Gastrocnemius medialis (tissue), 4 donors: ENCODE measurements at regions not wholly inside any gene's neighbourhood (a gene's known extent, or its start where the extent isn't known, plus 50 kb on each side); places are given as distances from the start of the nearest gene placed in this dataset.

ENCODE experiments used
- ATAC-seq, 2 donors: fragments of 150-250 bp; one replicate each; pipeline ENCODE4 v1.9.1; 2016
- DNase-seq, 2 donors: peaks; one replicate each; pipeline ENCODE4 v3.0.0-alpha.2; 2019
- H3K27ac ChIP-seq, 4 donors: fragments of 200-600 bp; sonication (generic); 1 replicate in 1 of 4; 2 replicates in 3 of 4; pipeline ENCODE4 v1.5.1; 2016 to 2018; ENCODE audit warnings: mild to moderate bottlenecking in 2 of 4, moderate library complexity in 1 of 4
- H3K27me3 ChIP-seq, 3 donors: fragments of 200-600 bp; sonication (generic) in 2 of 3; 1 replicate in 1 of 3; 2 replicates in 2 of 3; pipeline versions ENCODE4 v1.5.1 to v1.6.0; 2016 to 2019; ENCODE audit warnings: mild to moderate bottlenecking in 1 of 3, moderate library complexity in 1 of 3
- H3K36me3 ChIP-seq, 2 donors: fragments of 200-600 bp; sonication (generic) in 1 of 2; one replicate each; pipeline ENCODE4 v1.5.1; 2017 to 2018
- H3K4me1 ChIP-seq, 2 donors: fragments of 200-600 bp; sonication (generic) in 1 of 2; one replicate each; pipeline ENCODE4 v1.5.1; 2016 to 2017; ENCODE audit warnings: mild to moderate bottlenecking in 2 of 2
- H3K4me3 ChIP-seq, 4 donors: fragments of 200-600 bp; sonication (generic) in 3 of 4; 1 replicate in 1 of 4; 2 replicates in 3 of 4; pipeline ENCODE4 v1.5.1; 2016 to 2019; ENCODE audit warnings: mild to moderate bottlenecking in 2 of 4
- H3K9me3 ChIP-seq, 3 donors: fragments of 200-600 bp; sonication (generic) in 2 of 3; 1 replicate in 1 of 3; 2 replicates in 2 of 3; pipeline ENCODE4 v1.5.1; 2016 to 2019
- CTCF ChIP-seq, 5 experiments: fragments of 450-650 bp in 3 of 5; fragments of 200-600 bp in 2 of 5; sonication (generic) in 2 of 5; IDR thresholded peaks in 4 of 5; conservative IDR thresholded peaks in 1 of 5; 1 replicate in 4 of 5; 2 replicates in 1 of 5; pipeline ENCODE4 v1.5.1; 2016 to 2019; ENCODE audit warnings: antibody characterized with exemption in 5 of 5, mild to moderate bottlenecking in 3 of 5, moderate library complexity in 3 of 5
- POLR2A ChIP-seq, 2 donors: fragments of 450-650 bp; IDR thresholded peaks; one replicate each; pipeline ENCODE4 v1.6.1; 2017; ENCODE audit warnings: antibody characterized with exemption in 2 of 2, mild to moderate bottlenecking in 2 of 2, moderate library complexity in 2 of 2
- in situ Hi-C, 4 donors: fragments of 200-750 bp; cut with MboI; loops; one replicate each; pipeline versions ENCODE4 v1.15.0 to v1.8.0; 2017; ENCODE audit warnings: low sequenced_read_pairs in 4 of 4
- intact Hi-C: fragments of 100-400 bp; cut with DNase I; formaldehyde crosslinking; loops from one replicate; pipeline ENCODE4 v1.15.1; 2023; ENCODE audit warnings: low total_unique reads

- TF ChIP-seq POLR2A (IDR thresholded peaks at IDR 0.05): no peak
- no peak for TF ChIP-seq CTCF (IDR thresholded peaks at IDR 0.05 in 4 of 5, conservative IDR thresholded peaks at IDR 0.05 in 1 of 5)
- H3K4me3 ChIP-seq: no peak overlapping the region
- ATAC-seq: no peak
- intact Hi-C loops: no loop called here
- no peaks in the 10 kb centered on the region for H3K4me1 ChIP-seq
- no peak overlapping the region for H3K27ac ChIP-seq
- in situ Hi-C loops: no loop called here
- no peaks in the 10 kb centered on the region for H3K27me3 ChIP-seq
- DNase-seq: no peak
- no peaks in the 10 kb centered on the region for H3K9me3 ChIP-seq
- no peaks in the 10 kb centered on the region for H3K36me3 ChIP-seq
Observed at GRCh38 chr13:68523838-68524424, 1293.8 kb upstream of the PCDH9 start.

- Histone ChIP-seq H3K4me1 (no peaks in the 10 kb centered on the region), H3K4me3 (no peak overlapping the region), H3K27ac (no peak overlapping the region), H3K27me3 (no peaks in the 10 kb centered on the region), H3K9me3 (no peaks in the 10 kb centered on the region), H3K36me3 (no peaks in the 10 kb centered on the region)
- TF ChIP-seq CTCF (IDR thresholded peaks at IDR 0.05 in 4 of 5, conservative IDR thresholded peaks at IDR 0.05 in 1 of 5) (no peak), POLR2A (IDR thresholded peaks at IDR 0.05) (no peak)
- no peak for DNase-seq
- ATAC-seq: no peak
- intact Hi-C loops: no loop called here
- in situ Hi-C loops: no loop called here
Observed at GRCh38 chr13:68522184-68522583, 1292.0 kb upstream of the PCDH9 start.

GRCh38 chr13:68509734-68510621 is 1279.8 kb upstream of the PCDH9 start:
- intact Hi-C loops: no loop called here
- Histone ChIP-seq H3K27ac (no peak overlapping the region), H3K36me3 (no peaks in the 10 kb centered on the region), H3K27me3 (no peaks in the 10 kb centered on the region), H3K4me1 (no peaks in the 10 kb centered on the region), H3K9me3 (no peaks in the 10 kb centered on the region), H3K4me3 (no peak overlapping the region)
- no peak for ATAC-seq
- in situ Hi-C loops: no loop called here
- no peak for DNase-seq
- TF ChIP-seq CTCF (IDR thresholded peaks at IDR 0.05 in 4 of 5, conservative IDR thresholded peaks at IDR 0.05 in 1 of 5) (no peak), POLR2A (IDR thresholded peaks at IDR 0.05) (no peak)

GRCh38 chr13:68506888-68507551 is 1276.9 kb upstream of the PCDH9 start:
- Histone ChIP-seq H3K27ac (no peak overlapping the region), H3K36me3 (no peaks in the 10 kb centered on the region), H3K4me3 (no peak overlapping the region), H3K9me3 (no peaks in the 10 kb centered on the region), H3K4me1 (no peaks in the 10 kb centered on the region), H3K27me3 (no peaks in the 10 kb centered on the region)
- intact Hi-C loops (no loop called here), in situ Hi-C loops (no loop called here)
- ATAC-seq (no peak), DNase-seq (no peak)
- TF ChIP-seq CTCF (IDR thresholded peaks at IDR 0.05 in 4 of 5, conservative IDR thresholded peaks at IDR 0.05 in 1 of 5) (no peak), POLR2A (IDR thresholded peaks at IDR 0.05) (no peak)
